ENCODE measurements at regions not wholly inside any gene's neighbourhood (a gene's known extent, or its start where the extent isn't known, plus 50 kb on each side); places are given as distances from the start of the nearest gene placed in this dataset.

- intact Hi-C loops (cut with DNase I), result no loop called here
- no peak for DNase-seq (ENCODE audit: low spot score)
These were observed 92.9 kb upstream of the PTPN3 start for GRCh38 chr9:109590966-109591365.

- no peak for DNase-seq (ENCODE audit: low spot score)
- intact Hi-C loops (cut with DNase I), result no loop called here
These were observed 93.6 kb upstream of the PTPN3 start for GRCh38 chr9:109591691-109592090.

- intact Hi-C loops (cut with DNase I), result no loop called here
- DNase-seq (ENCODE audit: low spot score), result no peak
These were observed 95.5 kb upstream of the PTPN3 start for GRCh38 chr9:109593612-109594011.

GRCh38 chr9:109597496-109597895, 99.4 kb upstream of the PTPN3 start:
- no peak for DNase-seq (ENCODE audit: low spot score)
- intact Hi-C loops (cut with DNase I), result no loop called here

- intact Hi-C loops (cut with DNase I), result no loop called here
- DNase-seq (ENCODE audit: low spot score), result no peak
These were observed 101.0 kb upstream of the PTPN3 start for GRCh38 chr9:109599131-109599530.

GRCh38 chr9:109599711-109600110, 101.6 kb upstream of the PTPN3 start:
- DNase-seq (ENCODE audit: low spot score), result no peak
- intact Hi-C loops (cut with DNase I), result no loop called here

- DNase-seq (ENCODE audit: low spot score), result no peak
- intact Hi-C loops (cut with DNase I), result no loop called here
These were observed 102.0 kb upstream of the PTPN3 start for GRCh38 chr9:109600142-109600541.

- intact Hi-C loops (cut with DNase I), result no loop called here
- DNase-seq (ENCODE audit: low spot score), result no peak
These were observed 103.1 kb upstream of the PTPN3 start for GRCh38 chr9:109601181-109601580.

- intact Hi-C loops (cut with DNase I), result no loop called here
- DNase-seq (ENCODE audit: low spot score), result no peak
These were observed 104.9 kb upstream of the PTPN3 start for GRCh38 chr9:109602987-109603386.

- intact Hi-C loops (cut with DNase I), result no loop called here
- no peak for DNase-seq (ENCODE audit: low spot score)
These were observed 106.0 kb upstream of the PTPN3 start for GRCh38 chr9:109604131-109604530.

- intact Hi-C loops (cut with DNase I), result no loop called here
These were observed 106.7 kb upstream of the PTPN3 start for GRCh38 chr9:109604781-109605180.

GRCh38 chr9:109609060-109609459, 111.0 kb upstream of the PTPN3 start:
- intact Hi-C loops (cut with DNase I), result no loop called here
- DNase-seq (ENCODE audit: low spot score), result no peak

More at GRCh38 chr9:109604781-109605180, 106.7 kb upstream of the PTPN3 start:
- DNase-seq (ENCODE audit: low spot score), result no peak

- intact Hi-C loops (cut with DNase I), result no loop called here
- no peak for DNase-seq (ENCODE audit: low spot score)
These were observed 118.5 kb upstream of the PTPN3 start for GRCh38 chr9:109616571-109617120.

GRCh38 chr9:109619310-109619709, 121.2 kb upstream of the PTPN3 start:
- intact Hi-C loops (cut with DNase I), result no loop called here
- DNase-seq (ENCODE audit: low spot score), result no peak

- intact Hi-C loops (cut with DNase I), result no loop called here
- no peak for DNase-seq (ENCODE audit: low spot score)
These were observed 126.0 kb upstream of the PTPN3 start for GRCh38 chr9:109624143-109624542.

GRCh38 chr9:109624896-109625295, 126.8 kb upstream of the PTPN3 start:
- intact Hi-C loops (cut with DNase I), result no loop called here
- DNase-seq (ENCODE audit: low spot score), result no peak

GRCh38 chr9:109627042-109627441, 128.9 kb upstream of the PTPN3 start:
- intact Hi-C loops (cut with DNase I), result no loop called here
- DNase-seq (ENCODE audit: low spot score), result no peak

GRCh38 chr9:109629615-109630014, 131.5 kb upstream of the PTPN3 start:
- DNase-seq (ENCODE audit: low spot score), result no peak
- intact Hi-C loops (cut with DNase I), result no loop called here

GRCh38 chr9:109632817-109633216, 134.7 kb upstream of the PTPN3 start:
- no peak for DNase-seq (ENCODE audit: low spot score)
- intact Hi-C loops (cut with DNase I), result no loop called here

- intact Hi-C loops (cut with DNase I), result no loop called here
- peak; percentile 71 for DNase-seq (ENCODE audit: low spot score)
These were observed 140.1 kb upstream of the PALM2AKAP2 start for GRCh38 chr9:109639674-109640579.

Data from posterior vena cava (tissue), 2 donors.